H1 (cell line): ENCODE measurements at regions not wholly inside any gene's neighbourhood (a gene's known extent, or its start where the extent isn't known, plus 50 kb on each side); places are given as distances from the start of the nearest gene placed in this dataset.
"Not testable (repeated sequence)": the region's sequence is repeated elsewhere in the genome, so short reads cannot be mapped to it uniquely, and the experiment has no call there.

ENCODE experiments used
- CTCF ChIA-PET: fragments of 300-600 bp; sonication (Branson Sonifier 250); formaldehyde crosslinking; loops from one replicate; lab custom pipeline; 2021; ENCODE audit not compliant: partially characterized antibody; lab: Charles Lee
- POLR2A ChIA-PET: fragments of 300-600 bp; sonication (Branson Sonifier 250); formaldehyde crosslinking; loops from one replicate; lab custom pipeline; 2021; ENCODE audit warnings: inconsistent platforms; ENCODE audit not compliant: partially characterized antibody; lab: Charles Lee
- DNase-seq, 2 experiments: peaks; one replicate each; pipeline versions ENCODE4 v3.0.0 to v3.0.0-alpha.2; 2010 to 2022; ENCODE audit warnings: low spot score in 2 of 2, low read depth in 1 of 2, mixed read lengths in 1 of 2
- FAIRE-seq: peaks from 2 replicates; lab custom pipeline; 2011; peaks lifted over from hg19 to GRCh38; lab: Jason Lieb, UNC
- H2AFZ ChIP-seq: 2 replicates; pipeline ENCODE4 v1.8.1; 2012; ENCODE audit warnings: low read length, inconsistent platforms
- H2AK5ac ChIP-seq: 2 replicates; pipeline ENCODE4 v1.6.1; 2013; ENCODE audit warnings: low read depth, low read length
- H2BK120ac ChIP-seq: replicated peaks from 2 replicates; pipeline ENCODE3; 2013; ENCODE audit warnings: low read depth, low read length, inconsistent platforms
- H2BK12ac ChIP-seq: 2 replicates; pipeline ENCODE4 v1.6.1; 2013; ENCODE audit warnings: low read depth, low read length
- H2BK15ac ChIP-seq: 2 replicates; pipeline ENCODE4 v1.6.1; 2013; ENCODE audit warnings: low read length
- H2BK20ac ChIP-seq: 2 replicates; pipeline ENCODE4 v1.6.1; 2013; ENCODE audit warnings: low read length
- H2BK5ac ChIP-seq: 2 replicates; pipeline ENCODE4 v1.6.1; 2013; ENCODE audit warnings: low read depth, low read length
- H3K14ac ChIP-seq: 2 replicates; pipeline ENCODE4 v1.6.1; 2013; ENCODE audit warnings: inconsistent platforms; ENCODE audit not compliant: insufficient read length
- H3K18ac ChIP-seq: 2 replicates; pipeline ENCODE4 v1.6.1; 2013; ENCODE audit warnings: low read length; ENCODE audit errors: extremely low read depth
- H3K23ac ChIP-seq: 2 replicates; pipeline ENCODE4 v1.6.1; 2013; ENCODE audit warnings: inconsistent platforms; ENCODE audit not compliant: insufficient read length
- H3K23me2 ChIP-seq: 2 replicates; pipeline ENCODE4 v1.6.1; 2013; ENCODE audit warnings: low read depth, low read length
- H3K27ac ChIP-seq: 2 replicates; pipeline ENCODE4 v1.6.1; 2011; ENCODE audit warnings: low read depth, low read length, inconsistent platforms
- H3K27me3 ChIP-seq, 4 experiments: replicated peaks in 1 of 4; 1 replicate in 1 of 4; 2 replicates in 3 of 4; pipeline versions ENCODE4 v1.6.1 to v1.8.1; 2011 to 2013; ENCODE audit warnings: low read length in 3 of 4, mild to moderate bottlenecking in 3 of 4, inconsistent platforms in 2 of 4, mixed read lengths in 2 of 4, moderate library complexity in 1 of 4; ENCODE audit not compliant: control insufficient read depth in 3 of 4, insufficient read depth in 3 of 4; ENCODE audit errors: extremely low read depth in 1 of 4
- H3K36me3 ChIP-seq, 4 experiments: 2 replicates each; pipeline versions ENCODE4 v1.6.1 to v1.8.1; 2011 to 2013; ENCODE audit warnings: mild to moderate bottlenecking in 4 of 4, low read length in 3 of 4, moderate library complexity in 2 of 4, control low read depth in 1 of 4, inconsistent platforms in 1 of 4; ENCODE audit not compliant: insufficient read depth in 4 of 4, control insufficient read depth in 2 of 4
- H3K4ac ChIP-seq: replicated peaks from 2 replicates; pipeline ENCODE3; 2013; ENCODE audit warnings: low read length, low read depth, mixed read lengths, inconsistent platforms; ENCODE audit not compliant: insufficient read length
- H3K4me1 ChIP-seq, 4 experiments: replicated peaks in 1 of 4; 1 replicate in 1 of 4; 2 replicates in 3 of 4; pipeline versions ENCODE4 v1.6.1 to v1.8.1; 2011 to 2013; ENCODE audit warnings: low read length in 3 of 4, inconsistent platforms in 2 of 4, mixed read lengths in 1 of 4; ENCODE audit not compliant: insufficient read depth in 4 of 4, control insufficient read depth in 3 of 4
- H3K4me2 ChIP-seq, 2 experiments: 2 replicates each; pipeline versions ENCODE4 v1.6.1 to v1.8.1; 2011 to 2013; ENCODE audit warnings: low read depth in 2 of 2, low read length in 2 of 2, control low read depth in 1 of 2, inconsistent platforms in 1 of 2, mild to moderate bottlenecking in 1 of 2; ENCODE audit not compliant: insufficient read depth in 1 of 2
- H3K4me3 ChIP-seq, 4 experiments: fragments of 200-600, 300-600 bp in 1 of 4; sonication (generic), shearing (Covaris generic), sonication (Bioruptor Twin) in 1 of 4; 2 replicates each; pipeline versions ENCODE4 v1.5.1 to v1.8.1; 2011 to 2016; ENCODE audit warnings: low read length in 4 of 4, low read depth in 3 of 4, control low read depth in 2 of 4, inconsistent platforms in 2 of 4, mild to moderate bottlenecking in 2 of 4, mixed read lengths in 1 of 4, moderate library complexity in 1 of 4; ENCODE audit not compliant: insufficient read depth in 2 of 4; ENCODE audit errors: extremely low read depth in 1 of 4
- H3K56ac ChIP-seq: replicated peaks from 2 replicates; pipeline ENCODE3; 2013; ENCODE audit warnings: low read depth, mild to moderate bottlenecking, mixed read lengths, low read length, inconsistent platforms; ENCODE audit not compliant: insufficient read length
- H3K79me1 ChIP-seq: 2 replicates; pipeline ENCODE4 v1.6.1; 2013; ENCODE audit warnings: low read depth, low read length, control low read depth
- H3K79me2 ChIP-seq, 2 experiments: 2 replicates each; pipeline versions ENCODE4 v1.6.1 to v1.8.1; 2012 to 2013; ENCODE audit warnings: low read length in 2 of 2, mild to moderate bottlenecking in 2 of 2, inconsistent platforms in 1 of 2; ENCODE audit not compliant: insufficient read depth in 2 of 2, control insufficient read depth in 1 of 2
- H3K9ac ChIP-seq, 4 experiments: replicated peaks in 1 of 4; 1 replicate in 1 of 4; 2 replicates in 3 of 4; pipeline versions ENCODE4 v1.6.1 to v1.8.1; 2011 to 2013; ENCODE audit warnings: low read depth in 3 of 4, low read length in 3 of 4, control low read depth in 2 of 4, mild to moderate bottlenecking in 2 of 4, moderate library complexity in 2 of 4, inconsistent platforms in 1 of 4; ENCODE audit errors: extremely low read depth in 1 of 4
- H3K9me3 ChIP-seq, 2 experiments: 2 replicates each; pipeline versions ENCODE4 v1.6.1 to v1.8.1; 2012 to 2013; ENCODE audit warnings: mild to moderate bottlenecking in 2 of 2, moderate library complexity in 2 of 2, control low read depth in 1 of 2, inconsistent platforms in 1 of 2, low read depth in 1 of 2, low read length in 1 of 2, mixed read lengths in 1 of 2; ENCODE audit not compliant: insufficient read depth in 2 of 2
- H4K20me1 ChIP-seq, 2 experiments: replicated peaks in 1 of 2; 2 replicates each; pipeline versions ENCODE3 to v1.8.1; 2011 to 2013; ENCODE audit warnings: inconsistent platforms in 2 of 2, low read length in 2 of 2, mild to moderate bottlenecking in 1 of 2; ENCODE audit not compliant: insufficient read depth in 2 of 2, control insufficient read depth in 1 of 2
- H4K5ac ChIP-seq: 2 replicates; pipeline ENCODE4 v1.6.1; 2013; ENCODE audit warnings: low read length, low read depth, mixed read lengths, inconsistent platforms; ENCODE audit not compliant: insufficient read length
- H4K8ac ChIP-seq: 2 replicates; pipeline ENCODE4 v1.8.0; 2013; ENCODE audit warnings: mild to moderate bottlenecking, moderate library complexity, low read length, inconsistent platforms; ENCODE audit not compliant: insufficient read depth; ENCODE audit errors: extremely low read depth
- H4K91ac ChIP-seq: replicated peaks from 2 replicates; pipeline ENCODE3; 2013; ENCODE audit warnings: low read length, mixed read lengths, inconsistent platforms; ENCODE audit not compliant: insufficient read length
- WGBS, 2 experiments: shearing (Covaris generic) in 1 of 2; methylation state at CpG; one replicate each; pipeline versions ENCODE4 v1.1.6 to v1.1.7; 2013 to 2015; ENCODE audit warnings: low lambda C conversion rate in 2 of 2, mixed read lengths in 2 of 2, inconsistent platforms in 1 of 2, low coverage in 1 of 2, missing lambda C conversion rate in 1 of 2; ENCODE audit not compliant: insufficient replicate concordance in 2 of 2, insufficient coverage in 1 of 2, insufficient read length in 1 of 2; ENCODE audit errors: extremely low coverage in 1 of 2, missing lambda C conversion rate in 1 of 2; 5-methylcytosine and 5-hydroxymethylcytosine counted together

GRCh38 chr16:21350851-21351250 is 72.8 kb upstream of the CRYM start:
- H4K8ac ChIP-seq, H3K27ac ChIP-seq, H3K9me3 ChIP-seq, H2BK120ac ChIP-seq, H3K79me1 ChIP-seq, POLR2A ChIA-PET, H3K4me3 ChIP-seq, H3K36me3 ChIP-seq, H3K56ac ChIP-seq, H3K4me1 ChIP-seq, H2BK20ac ChIP-seq, H2BK15ac ChIP-seq, H2BK5ac ChIP-seq, H3K79me2 ChIP-seq, H3K14ac ChIP-seq, CTCF ChIA-PET, DNase-seq, H3K4me2 ChIP-seq, H3K27me3 ChIP-seq, FAIRE-seq, H3K23me2 ChIP-seq, H2BK12ac ChIP-seq, H3K23ac ChIP-seq, H3K9ac ChIP-seq, H4K20me1 ChIP-seq, H2AK5ac ChIP-seq, H3K18ac ChIP-seq, H2AFZ ChIP-seq, H4K91ac ChIP-seq, H3K4ac ChIP-seq, H4K5ac ChIP-seq: not testable (repeated sequence)
- 82% methylated on average over 4 of the region's 6 CpGs; no CpG with 5 or more reads in 1 of the 2 experiments for WGBS, 2 experiments
